Panc1 (cell line): ENCODE measurements at regions not wholly inside any gene's neighbourhood (a gene's known extent, or its start where the extent isn't known, plus 50 kb on each side); places are given as distances from the start of the nearest gene placed in this dataset.

Experiments
- POLR2AphosphoS5 ChIP-seq: IDR thresholded peaks from 2 replicates; pipeline ENCODE4 v1.6.1; 2012; ENCODE audit warnings: mild to moderate bottlenecking, low read depth, low read length, moderate library complexity
- SIN3A ChIP-seq: IDR thresholded peaks from 2 replicates; pipeline ENCODE4 v1.6.1; 2012; ENCODE audit warnings: low read depth, mild to moderate bottlenecking, low read length, moderate library complexity, borderline replicate concordance; ENCODE audit not compliant: insufficient read depth
- TF ChIP-seq, protein P1 (sequence below): fragments of 450-650 bp; IDR thresholded peaks from 2 replicates; pipeline ENCODE4 v1.5.1; 2017; ENCODE audit warnings: mild to moderate bottlenecking

DNA sequence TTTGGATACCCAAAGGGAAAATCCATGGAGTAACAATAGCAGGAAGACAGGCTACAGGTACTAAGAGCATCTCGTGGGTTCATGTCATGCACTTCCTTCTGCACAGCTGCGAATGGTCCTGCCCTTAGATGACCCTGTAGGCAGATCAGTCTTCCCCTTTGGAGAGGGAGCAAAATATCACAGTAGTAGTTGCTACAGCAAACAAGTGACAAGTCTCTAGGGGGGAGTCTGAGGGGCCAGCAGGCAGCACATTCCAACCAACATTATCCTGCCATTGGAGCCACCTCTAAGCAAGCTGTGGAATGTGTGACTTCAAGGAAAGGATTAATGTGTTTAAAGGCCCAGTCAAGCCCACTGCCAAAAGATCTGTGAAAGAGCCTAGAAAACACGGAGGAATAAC, 273.2 kb upstream of the PARD3B start:
- TF ChIP-seq, protein P1, sequence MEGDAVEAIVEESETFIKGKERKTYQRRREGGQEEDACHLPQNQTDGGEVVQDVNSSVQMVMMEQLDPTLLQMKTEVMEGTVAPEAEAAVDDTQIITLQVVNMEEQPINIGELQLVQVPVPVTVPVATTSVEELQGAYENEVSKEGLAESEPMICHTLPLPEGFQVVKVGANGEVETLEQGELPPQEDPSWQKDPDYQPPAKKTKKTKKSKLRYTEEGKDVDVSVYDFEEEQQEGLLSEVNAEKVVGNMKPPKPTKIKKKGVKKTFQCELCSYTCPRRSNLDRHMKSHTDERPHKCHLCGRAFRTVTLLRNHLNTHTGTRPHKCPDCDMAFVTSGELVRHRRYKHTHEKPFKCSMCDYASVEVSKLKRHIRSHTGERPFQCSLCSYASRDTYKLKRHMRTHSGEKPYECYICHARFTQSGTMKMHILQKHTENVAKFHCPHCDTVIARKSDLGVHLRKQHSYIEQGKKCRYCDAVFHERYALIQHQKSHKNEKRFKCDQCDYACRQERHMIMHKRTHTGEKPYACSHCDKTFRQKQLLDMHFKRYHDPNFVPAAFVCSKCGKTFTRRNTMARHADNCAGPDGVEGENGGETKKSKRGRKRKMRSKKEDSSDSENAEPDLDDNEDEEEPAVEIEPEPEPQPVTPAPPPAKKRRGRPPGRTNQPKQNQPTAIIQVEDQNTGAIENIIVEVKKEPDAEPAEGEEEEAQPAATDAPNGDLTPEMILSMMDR: no peak
- TF ChIP-seq POLR2AphosphoS5: no peak
- no peak for TF ChIP-seq SIN3A
